ENCODE measurements at regions not wholly inside any gene's neighbourhood (a gene's known extent, or its start where the extent isn't known, plus 50 kb on each side); places are given as distances from the start of the nearest gene placed in this dataset.

DNA sequence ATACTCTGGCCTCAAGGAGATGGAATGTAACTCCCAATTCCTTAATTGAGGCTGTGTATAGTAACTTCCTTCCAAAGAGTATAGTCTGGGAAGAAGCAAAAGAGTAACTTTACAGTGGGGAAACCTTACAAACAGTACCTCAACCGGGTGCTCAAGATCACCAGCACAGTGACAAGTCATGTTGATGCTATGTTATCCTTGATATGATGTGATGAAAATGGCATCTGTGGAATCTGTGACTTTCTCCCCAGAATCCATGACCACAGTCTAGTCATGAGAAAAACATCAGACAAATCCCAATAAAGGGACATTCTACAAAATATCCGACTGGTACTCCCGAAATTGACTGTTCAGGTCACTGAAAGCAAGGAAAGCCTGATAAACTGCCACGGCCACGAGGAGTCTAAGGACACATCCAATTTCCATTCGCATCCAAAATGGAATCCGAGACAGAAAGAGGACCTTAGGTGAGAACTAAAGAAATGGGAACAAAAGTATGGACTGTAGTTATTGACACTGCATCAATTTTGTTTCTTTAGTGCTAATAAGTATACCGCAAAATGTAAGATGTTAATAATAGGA, 97.3 kb upstream of the FRMD6 start:
- DNase-seq = no peak

GRCh38 chr14:51554953-51555352, 96.8 kb upstream of the FRMD6 start:
- no peak for DNase-seq

DNA sequence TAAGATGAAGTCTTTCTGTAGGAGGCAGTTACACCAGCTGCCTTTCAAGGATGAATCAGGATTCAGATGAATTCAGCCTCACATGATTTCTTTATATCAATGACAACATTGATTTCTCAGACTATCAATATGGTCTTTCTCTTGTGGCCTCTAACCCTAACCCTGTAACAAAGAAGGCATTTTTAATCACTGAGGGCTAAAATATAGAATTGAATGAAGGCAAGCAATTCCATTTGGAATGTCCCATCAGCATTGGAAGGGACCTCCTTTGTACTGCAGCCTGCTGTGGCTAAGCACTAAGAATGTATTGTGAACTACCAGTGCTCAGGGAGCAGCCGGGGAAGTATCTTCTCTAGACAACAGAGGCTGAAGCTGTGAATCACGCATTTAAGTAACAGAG, 90.6 kb upstream of the FRMD6 start:
- DNase-seq = no peak

GRCh38 chr14:51562816-51563215, 88.9 kb upstream of the FRMD6 start:
- DNase-seq = no peak

GRCh38 chr14:51563560-51563959, 88.2 kb upstream of the FRMD6 start:
- no peak for DNase-seq

- DNase-seq = no peak
Measured at GRCh38 chr14:51564460-51564859, 87.2 kb upstream of the FRMD6 start.

DNA sequence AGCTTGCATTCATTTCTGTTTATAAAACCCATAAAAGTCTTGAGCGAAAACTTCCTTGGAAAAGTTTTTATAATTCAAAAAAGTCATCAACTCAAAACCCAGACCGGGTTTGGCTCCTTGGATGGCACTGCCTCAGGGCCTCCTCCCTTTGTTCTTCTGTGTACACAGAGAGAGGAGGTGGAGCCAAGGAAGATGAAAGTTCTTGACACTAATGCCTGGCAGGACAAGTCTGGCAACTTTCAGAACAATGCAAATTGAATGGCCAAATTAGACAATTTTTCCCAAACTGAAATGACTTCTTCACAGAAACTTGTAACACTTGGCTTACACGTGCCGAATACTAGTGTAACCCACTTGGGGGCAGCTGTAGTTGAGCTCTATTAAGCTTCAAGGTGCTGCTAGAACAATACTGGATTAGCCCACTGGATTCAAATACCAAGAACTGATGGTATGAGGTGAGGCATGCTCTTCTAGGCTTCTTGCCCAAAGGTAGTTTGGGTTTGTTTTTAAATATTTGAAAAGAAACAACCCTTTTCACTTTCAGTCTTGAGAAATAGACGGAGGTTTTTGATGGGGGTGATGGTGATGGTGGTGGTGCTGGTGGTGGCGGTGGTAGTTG, 86.6 kb upstream of the FRMD6 start:
- no peak for DNase-seq

- no peak for DNase-seq
Measured at GRCh38 chr14:51566831-51567582, 84.7 kb upstream of the FRMD6 start.

DNA sequence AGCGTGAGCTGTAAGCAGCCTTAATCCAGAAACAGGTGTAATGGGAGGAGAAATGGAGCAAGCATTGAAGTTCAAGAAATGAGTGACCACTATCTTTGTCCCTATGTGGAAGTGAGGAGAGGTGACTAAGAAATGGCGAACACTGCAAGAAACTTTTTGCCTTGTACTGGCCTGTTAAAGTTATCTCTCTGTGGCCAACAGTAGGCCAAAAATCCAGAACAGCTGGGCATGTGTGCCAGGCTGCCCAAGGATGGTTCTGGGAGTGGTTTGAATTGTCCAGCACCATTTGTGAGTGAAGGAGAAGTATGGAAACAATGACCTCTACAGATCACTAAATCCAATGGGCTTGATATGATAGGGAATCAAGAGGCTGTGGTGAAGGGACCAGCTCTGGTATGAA, 83.3 kb upstream of the FRMD6 start:
- no peak for DNase-seq

- no peak for DNase-seq
Measured at GRCh38 chr14:51573607-51574006, 78.1 kb upstream of the FRMD6 start.

DNA sequence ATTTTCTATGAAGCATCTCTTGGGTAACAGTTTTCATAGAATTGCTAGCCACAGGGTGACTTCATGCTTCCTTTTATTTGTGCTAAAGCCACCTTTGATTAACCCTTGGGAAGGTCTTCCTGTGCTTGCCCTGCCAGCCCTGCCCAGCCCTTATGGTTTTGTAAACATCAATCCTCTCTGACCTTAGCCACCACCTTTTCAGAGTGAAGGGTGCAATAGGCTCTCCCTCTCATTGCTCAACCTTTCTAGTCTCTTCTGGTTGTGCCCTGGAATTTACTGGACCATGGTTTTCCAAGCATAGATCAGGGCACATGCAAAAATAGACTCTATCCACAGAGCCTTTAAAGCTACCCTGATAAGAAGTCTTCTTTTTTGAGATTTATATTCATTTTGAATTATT, 77.7 kb upstream of the FRMD6 start:
- no peak for DNase-seq

- no peak for DNase-seq
Measured at GRCh38 chr14:51575349-51576116, 76.2 kb upstream of the FRMD6 start.

DNA sequence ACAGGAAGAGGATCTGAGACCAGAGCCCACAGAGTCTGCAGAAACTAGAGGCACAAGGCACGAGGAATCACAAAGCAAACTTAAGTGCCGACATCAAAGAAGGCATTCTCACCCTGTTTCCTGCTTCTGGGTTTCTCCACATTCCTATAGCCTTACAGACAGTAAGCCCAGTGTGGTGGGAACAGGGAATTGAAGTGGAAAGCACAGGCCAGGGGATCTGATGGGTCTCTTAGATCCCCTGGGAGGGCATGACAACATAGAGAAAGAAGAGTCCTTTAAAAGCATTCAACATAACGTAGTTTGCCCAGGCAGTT, 75.6 kb upstream of the FRMD6 start:
- no peak for DNase-seq

GRCh38 chr14:51576879-51577278, 74.8 kb upstream of the FRMD6 start:
- no peak for DNase-seq

DNA sequence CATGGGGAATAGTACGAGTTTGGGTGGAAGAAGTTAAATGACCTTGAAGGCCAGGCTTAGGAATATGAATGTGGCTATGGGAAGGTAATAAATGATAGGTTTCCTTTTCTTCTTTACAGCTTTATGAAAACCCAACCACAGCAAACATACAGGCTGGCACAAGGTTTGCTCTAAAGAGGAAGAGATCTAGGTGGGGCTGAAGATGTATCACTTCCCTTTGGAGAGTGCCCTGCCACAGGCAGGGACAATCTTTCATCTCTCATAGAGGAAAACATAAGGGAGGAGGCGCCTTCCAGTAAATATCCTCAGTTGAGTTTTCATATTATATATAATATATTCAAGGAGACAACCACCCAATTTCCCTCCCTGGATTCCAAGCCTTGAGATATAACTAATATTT, 72.9 kb upstream of the FRMD6 start:
- no peak for DNase-seq

DNA sequence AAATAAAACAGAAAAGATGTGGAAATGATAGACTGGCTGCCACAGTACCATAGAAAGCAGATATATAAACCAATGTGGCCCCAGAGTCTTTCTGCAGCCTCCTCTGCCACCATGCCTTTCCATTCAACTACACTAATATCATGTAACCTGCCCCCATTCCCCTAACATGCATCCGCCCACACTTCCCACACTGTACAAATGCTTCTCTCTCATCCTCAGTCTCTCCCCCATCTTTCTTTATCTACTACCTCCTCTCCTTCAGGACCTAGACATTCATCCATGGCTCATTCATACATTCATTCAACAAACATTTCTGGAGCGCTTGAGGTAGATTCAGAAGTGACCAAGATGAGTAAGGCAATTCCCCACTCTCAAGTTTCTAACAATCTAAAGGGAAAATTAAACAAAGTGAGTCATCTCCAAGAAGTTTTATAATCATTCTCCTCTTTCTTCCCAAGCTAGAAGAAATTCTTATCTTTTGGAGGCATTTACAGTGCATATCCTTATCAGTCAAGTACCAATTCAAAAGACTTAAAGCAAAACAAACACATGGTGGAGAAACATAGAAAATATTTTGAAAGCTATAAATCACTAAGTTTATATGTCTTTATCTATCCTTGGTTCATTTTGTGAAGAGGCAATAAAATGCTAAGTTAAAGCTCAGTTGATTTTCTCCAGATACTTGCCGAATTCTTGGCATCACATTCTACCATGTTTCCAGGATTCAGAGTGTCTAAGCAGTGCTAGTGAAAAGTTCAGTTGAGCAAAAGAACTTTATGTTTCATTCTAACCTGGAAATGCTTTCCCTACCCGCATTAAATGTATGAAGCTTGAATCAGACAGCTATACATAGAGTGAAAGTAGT, 70.5 kb upstream of the FRMD6 start:
- no peak for DNase-seq

DNA sequence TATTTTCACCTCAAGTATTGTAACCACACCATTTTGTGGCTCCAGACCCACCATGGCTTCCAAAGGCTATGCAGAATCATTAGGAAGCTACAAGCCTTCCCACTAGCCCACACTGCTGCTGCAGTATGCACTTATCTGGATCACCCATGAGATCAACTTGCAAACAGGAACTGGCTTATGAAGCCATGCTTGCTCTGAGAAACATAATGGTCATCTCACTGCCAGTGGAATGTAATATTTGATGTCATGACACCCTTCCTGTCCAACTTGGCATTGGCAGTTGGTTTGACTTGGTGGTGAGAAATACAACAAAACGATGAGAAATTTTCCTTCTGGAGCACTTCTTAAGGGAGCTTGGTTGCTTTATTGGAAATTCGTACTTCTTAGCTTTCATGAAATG, 69.3 kb upstream of the FRMD6 start:
- DNase-seq = no peak

- DNase-seq = no peak
Measured at GRCh38 chr14:51585055-51585454, 66.7 kb upstream of the FRMD6 start.

DNA sequence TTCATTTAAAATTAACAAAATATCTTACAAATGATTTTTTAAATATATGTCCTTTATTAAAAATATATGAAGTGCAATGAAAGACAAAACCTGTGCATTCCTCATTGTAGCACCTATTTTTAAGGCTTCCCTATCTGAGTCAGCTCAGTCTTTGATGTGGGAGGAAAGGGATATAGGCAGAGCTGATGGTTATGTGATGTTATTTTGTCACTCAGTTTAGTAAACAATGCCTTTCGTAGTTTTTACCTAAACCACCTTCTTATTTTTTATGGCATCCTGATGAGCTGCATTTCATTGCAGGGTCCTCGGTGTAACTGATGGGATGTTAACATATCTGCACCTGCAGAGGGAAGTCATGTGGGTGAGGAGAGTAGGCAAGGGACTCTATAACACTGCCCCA, 58.9 kb upstream of the FRMD6 start:
- DNase-seq = no peak

- DNase-seq = no peak
Measured at GRCh38 chr14:51593397-51593796, 58.3 kb upstream of the FRMD6 start.

DNA sequence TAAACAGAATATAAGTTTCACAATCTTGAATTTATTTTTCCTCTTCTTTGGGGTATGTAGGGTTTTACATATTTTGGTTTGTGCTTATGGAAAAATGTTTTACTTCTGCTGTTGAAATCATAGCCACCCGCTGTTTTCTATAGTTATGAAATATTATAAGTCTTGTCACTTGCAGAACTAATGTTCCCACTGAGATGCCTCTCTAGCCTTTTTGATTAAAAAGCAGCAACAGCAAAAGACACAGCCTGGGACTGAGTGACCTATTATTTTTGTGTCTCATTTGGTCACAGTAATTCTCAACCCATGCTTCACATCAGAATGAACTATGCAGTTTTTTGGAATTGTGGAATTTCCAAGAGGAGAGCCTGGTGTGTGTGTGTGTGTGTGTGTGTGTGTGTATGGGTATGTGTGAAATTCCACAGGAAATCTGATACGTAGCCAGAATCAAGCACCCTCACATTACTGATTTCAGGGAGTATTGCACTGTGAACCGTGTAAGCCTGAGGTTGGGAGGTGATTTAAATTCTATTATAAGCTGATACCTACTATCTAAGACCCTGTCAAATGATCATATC, 55.7 kb upstream of the FRMD6 start:
- no peak for DNase-seq

GRCh38 chr14:51596488-51597117, 55.1 kb upstream of the FRMD6 start:
- no peak for DNase-seq

All from effector CD8-positive, alpha-beta T cell (primary cell).